GM18951 (cell line): ENCODE measurements at regions not wholly inside any gene's neighbourhood (a gene's known extent, or its start where the extent isn't known, plus 50 kb on each side); places are given as distances from the start of the nearest gene placed in this dataset.

Experiments used
- POLR2A ChIP-seq: IDR thresholded peaks from 4 replicates; pipeline ENCODE4 v1.6.1; 2011; ENCODE audit warnings: mild to moderate bottlenecking; ENCODE audit not compliant: insufficient read length, insufficient read depth; ENCODE audit errors: extremely low read depth
- in situ Hi-C: fragments of 300-500 bp; cut with MboI; formaldehyde crosslinking; loops from one replicate; pipeline ENCODE4 v1.12.0; 2022; ENCODE audit warnings: low sequenced_read_pairs, mixed read lengths, inconsistent platforms; ENCODE audit not compliant: unreplicated experiment

GRCh38 chr9:7243838-7244237, 486.1 kb downstream of the KDM4C start:
- in situ Hi-C loops, result no loop called here
- no peak for TF ChIP-seq POLR2A

- in situ Hi-C loops, result no loop called here
- TF ChIP-seq POLR2A, result no peak
Measured at GRCh38 chr9:7242126-7242525, 484.4 kb downstream of the KDM4C start.

- in situ Hi-C loops, result no loop called here
- TF ChIP-seq POLR2A, result no peak
Measured at GRCh38 chr9:7241694-7242093, 483.9 kb downstream of the KDM4C start.

- in situ Hi-C loops, result no loop called here
- TF ChIP-seq POLR2A, result no peak
Measured at GRCh38 chr9:7240569-7241311, 483.0 kb downstream of the KDM4C start.

- no peak for TF ChIP-seq POLR2A
- in situ Hi-C loops, result no loop called here
Measured at GRCh38 chr9:7239708-7240107, 481.9 kb downstream of the KDM4C start.

- no peak for TF ChIP-seq POLR2A
- in situ Hi-C loops, result no loop called here
Measured at GRCh38 chr9:7238247-7238637, 480.5 kb downstream of the KDM4C start.

GRCh38 chr9:7237473-7238246, 479.9 kb downstream of the KDM4C start:
- no peak for TF ChIP-seq POLR2A
- in situ Hi-C loops, result no loop called here

GRCh38 chr9:7236186-7236585, 478.4 kb downstream of the KDM4C start:
- no peak for TF ChIP-seq POLR2A
- in situ Hi-C loops, result no loop called here

- in situ Hi-C loops, result no loop called here
- TF ChIP-seq POLR2A, result no peak
Measured at GRCh38 chr9:7234144-7234543, 476.4 kb downstream of the KDM4C start.

GRCh38 chr9:7229571-7229970, 471.8 kb downstream of the KDM4C start:
- no peak for TF ChIP-seq POLR2A

GRCh38 chr9:7228726-7229125, 471.0 kb downstream of the KDM4C start:
- TF ChIP-seq POLR2A, result no peak
- in situ Hi-C loops, result no loop called here

More at GRCh38 chr9:7229571-7229970, 471.8 kb downstream of the KDM4C start:
- in situ Hi-C loops, result no loop called here

- in situ Hi-C loops, result no loop called here
- TF ChIP-seq POLR2A, result no peak
Measured at GRCh38 chr9:7227951-7228350, 470.2 kb downstream of the KDM4C start.

- TF ChIP-seq POLR2A, result no peak
- in situ Hi-C loops, result no loop called here
Measured at GRCh38 chr9:7226007-7226640, 468.4 kb downstream of the KDM4C start.
